ENCODE measurements at regions not wholly inside any gene's neighbourhood (a gene's known extent, or its start where the extent isn't known, plus 50 kb on each side); places are given as distances from the start of the nearest gene placed in this dataset.
A peak's percentile ranks its signal among the peaks of the same experiment; 100 is the strongest.

DNA sequence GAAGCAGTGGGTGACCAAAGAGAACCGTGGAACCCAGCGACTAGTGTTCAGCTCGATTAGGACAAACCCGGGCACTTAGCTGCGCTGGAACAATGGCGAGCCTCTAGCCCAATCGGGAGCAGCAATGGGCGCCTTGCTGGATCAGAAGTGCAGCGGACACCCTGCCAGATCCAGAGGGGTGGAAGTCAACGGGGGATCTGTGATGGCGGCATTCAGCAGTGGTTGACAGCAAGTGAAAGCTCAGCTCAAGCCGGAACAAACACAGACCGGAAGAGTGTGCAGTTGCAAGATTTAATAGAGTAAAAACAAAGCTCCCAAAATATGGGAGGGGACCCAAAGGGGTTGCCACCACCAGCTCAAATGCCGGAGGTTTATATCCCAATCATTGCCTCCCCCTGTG is 478.7 kb upstream of the REG3G start (continued):
- TF ChIP-seq, protein P1, sequence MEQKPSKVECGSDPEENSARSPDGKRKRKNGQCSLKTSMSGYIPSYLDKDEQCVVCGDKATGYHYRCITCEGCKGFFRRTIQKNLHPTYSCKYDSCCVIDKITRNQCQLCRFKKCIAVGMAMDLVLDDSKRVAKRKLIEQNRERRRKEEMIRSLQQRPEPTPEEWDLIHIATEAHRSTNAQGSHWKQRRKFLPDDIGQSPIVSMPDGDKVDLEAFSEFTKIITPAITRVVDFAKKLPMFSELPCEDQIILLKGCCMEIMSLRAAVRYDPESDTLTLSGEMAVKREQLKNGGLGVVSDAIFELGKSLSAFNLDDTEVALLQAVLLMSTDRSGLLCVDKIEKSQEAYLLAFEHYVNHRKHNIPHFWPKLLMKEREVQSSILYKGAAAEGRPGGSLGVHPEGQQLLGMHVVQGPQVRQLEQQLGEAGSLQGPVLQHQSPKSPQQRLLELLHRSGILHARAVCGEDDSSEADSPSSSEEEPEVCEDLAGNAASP (CRISPR knock-in tag; IDR thresholded peaks at IDR 0.05; ENCODE audit: borderline replicate concordance): no peak
- TF ChIP-seq, protein P2, sequence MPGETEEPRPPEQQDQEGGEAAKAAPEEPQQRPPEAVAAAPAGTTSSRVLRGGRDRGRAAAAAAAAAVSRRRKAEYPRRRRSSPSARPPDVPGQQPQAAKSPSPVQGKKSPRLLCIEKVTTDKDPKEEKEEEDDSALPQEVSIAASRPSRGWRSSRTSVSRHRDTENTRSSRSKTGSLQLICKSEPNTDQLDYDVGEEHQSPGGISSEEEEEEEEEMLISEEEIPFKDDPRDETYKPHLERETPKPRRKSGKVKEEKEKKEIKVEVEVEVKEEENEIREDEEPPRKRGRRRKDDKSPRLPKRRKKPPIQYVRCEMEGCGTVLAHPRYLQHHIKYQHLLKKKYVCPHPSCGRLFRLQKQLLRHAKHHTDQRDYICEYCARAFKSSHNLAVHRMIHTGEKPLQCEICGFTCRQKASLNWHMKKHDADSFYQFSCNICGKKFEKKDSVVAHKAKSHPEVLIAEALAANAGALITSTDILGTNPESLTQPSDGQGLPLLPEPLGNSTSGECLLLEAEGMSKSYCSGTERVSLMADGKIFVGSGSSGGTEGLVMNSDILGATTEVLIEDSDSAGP (CRISPR knock-in tag; IDR thresholded peaks at IDR 0.05; ENCODE audit: borderline replicate concordance): no peak
- TF ChIP-seq ZBTB8A (CRISPR knock-in tag; IDR thresholded peaks at IDR 0.05; ENCODE audit: borderline replicate concordance, low read depth): no peak
- TF ChIP-seq, protein P3, sequence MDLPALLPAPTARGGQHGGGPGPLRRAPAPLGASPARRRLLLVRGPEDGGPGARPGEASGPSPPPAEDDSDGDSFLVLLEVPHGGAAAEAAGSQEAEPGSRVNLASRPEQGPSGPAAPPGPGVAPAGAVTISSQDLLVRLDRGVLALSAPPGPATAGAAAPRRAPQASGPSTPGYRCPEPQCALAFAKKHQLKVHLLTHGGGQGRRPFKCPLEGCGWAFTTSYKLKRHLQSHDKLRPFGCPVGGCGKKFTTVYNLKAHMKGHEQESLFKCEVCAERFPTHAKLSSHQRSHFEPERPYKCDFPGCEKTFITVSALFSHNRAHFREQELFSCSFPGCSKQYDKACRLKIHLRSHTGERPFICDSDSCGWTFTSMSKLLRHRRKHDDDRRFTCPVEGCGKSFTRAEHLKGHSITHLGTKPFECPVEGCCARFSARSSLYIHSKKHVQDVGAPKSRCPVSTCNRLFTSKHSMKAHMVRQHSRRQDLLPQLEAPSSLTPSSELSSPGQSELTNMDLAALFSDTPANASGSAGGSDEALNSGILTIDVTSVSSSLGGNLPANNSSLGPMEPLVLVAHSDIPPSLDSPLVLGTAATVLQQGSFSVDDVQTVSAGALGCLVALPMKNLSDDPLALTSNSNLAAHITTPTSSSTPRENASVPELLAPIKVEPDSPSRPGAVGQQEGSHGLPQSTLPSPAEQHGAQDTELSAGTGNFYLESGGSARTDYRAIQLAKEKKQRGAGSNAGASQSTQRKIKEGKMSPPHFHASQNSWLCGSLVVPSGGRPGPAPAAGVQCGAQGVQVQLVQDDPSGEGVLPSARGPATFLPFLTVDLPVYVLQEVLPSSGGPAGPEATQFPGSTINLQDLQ (CRISPR knock-in tag; IDR thresholded peaks at IDR 0.05): 0 out of 2 replicates have a peak, but pooled peaks have one; percentile 65
- TF ChIP-seq ZNF556 (CRISPR knock-in tag; IDR thresholded peaks at IDR 0.05; ENCODE audit: borderline replicate concordance): no peak
- no peak for TF ChIP-seq ZNF354B (CRISPR knock-in tag; IDR thresholded peaks at IDR 0.05)
- TF ChIP-seq NCOA2 (CRISPR knock-in tag; IDR thresholded peaks at IDR 0.05): no peak
- TF ChIP-seq SIN3A (IDR thresholded peaks at IDR 0.05; ENCODE audit: borderline replicate concordance, low read depth, low read length): no peak
- TF ChIP-seq, protein P4, sequence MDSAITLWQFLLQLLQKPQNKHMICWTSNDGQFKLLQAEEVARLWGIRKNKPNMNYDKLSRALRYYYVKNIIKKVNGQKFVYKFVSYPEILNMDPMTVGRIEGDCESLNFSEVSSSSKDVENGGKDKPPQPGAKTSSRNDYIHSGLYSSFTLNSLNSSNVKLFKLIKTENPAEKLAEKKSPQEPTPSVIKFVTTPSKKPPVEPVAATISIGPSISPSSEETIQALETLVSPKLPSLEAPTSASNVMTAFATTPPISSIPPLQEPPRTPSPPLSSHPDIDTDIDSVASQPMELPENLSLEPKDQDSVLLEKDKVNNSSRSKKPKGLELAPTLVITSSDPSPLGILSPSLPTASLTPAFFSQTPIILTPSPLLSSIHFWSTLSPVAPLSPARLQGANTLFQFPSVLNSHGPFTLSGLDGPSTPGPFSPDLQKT (CRISPR knock-in tag; IDR thresholded peaks at IDR 0.05; ENCODE audit: borderline replicate concordance): no peak
- TF ChIP-seq NFKB2 (CRISPR knock-in tag; IDR thresholded peaks at IDR 0.05; ENCODE audit: borderline replicate concordance): no peak
- TF ChIP-seq, protein P5, sequence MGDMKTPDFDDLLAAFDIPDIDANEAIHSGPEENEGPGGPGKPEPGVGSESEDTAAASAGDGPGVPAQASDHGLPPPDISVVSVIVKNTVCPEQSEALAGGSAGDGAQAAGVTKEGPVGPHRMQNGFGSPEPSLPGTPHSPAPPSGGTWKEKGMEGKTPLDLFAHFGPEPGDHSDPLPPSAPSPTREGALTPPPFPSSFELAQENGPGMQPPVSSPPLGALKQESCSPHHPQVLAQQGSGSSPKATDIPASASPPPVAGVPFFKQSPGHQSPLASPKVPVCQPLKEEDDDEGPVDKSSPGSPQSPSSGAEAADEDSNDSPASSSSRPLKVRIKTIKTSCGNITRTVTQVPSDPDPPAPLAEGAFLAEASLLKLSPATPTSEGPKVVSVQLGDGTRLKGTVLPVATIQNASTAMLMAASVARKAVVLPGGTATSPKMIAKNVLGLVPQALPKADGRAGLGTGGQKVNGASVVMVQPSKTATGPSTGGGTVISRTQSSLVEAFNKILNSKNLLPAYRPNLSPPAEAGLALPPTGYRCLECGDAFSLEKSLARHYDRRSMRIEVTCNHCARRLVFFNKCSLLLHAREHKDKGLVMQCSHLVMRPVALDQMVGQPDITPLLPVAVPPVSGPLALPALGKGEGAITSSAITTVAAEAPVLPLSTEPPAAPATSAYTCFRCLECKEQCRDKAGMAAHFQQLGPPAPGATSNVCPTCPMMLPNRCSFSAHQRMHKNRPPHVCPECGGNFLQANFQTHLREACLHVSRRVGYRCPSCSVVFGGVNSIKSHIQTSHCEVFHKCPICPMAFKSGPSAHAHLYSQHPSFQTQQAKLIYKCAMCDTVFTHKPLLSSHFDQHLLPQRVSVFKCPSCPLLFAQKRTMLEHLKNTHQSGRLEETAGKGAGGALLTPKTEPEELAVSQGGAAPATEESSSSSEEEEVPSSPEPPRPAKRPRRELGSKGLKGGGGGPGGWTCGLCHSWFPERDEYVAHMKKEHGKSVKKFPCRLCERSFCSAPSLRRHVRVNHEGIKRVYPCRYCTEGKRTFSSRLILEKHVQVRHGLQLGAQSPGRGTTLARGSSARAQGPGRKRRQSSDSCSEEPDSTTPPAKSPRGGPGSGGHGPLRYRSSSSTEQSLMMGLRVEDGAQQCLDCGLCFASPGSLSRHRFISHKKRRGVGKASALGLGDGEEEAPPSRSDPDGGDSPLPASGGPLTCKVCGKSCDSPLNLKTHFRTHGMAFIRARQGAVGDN (CRISPR knock-in tag; IDR thresholded peaks at IDR 0.05): peak; percentile 68
- no peak for TF ChIP-seq ZNF614 (CRISPR knock-in tag; IDR thresholded peaks at IDR 0.05; ENCODE audit: borderline replicate concordance)
- no peak for TF ChIP-seq PTBP1 (IDR thresholded peaks at IDR 0.05; ENCODE audit: low read depth, low read length, poor library complexity, severe bottlenecking)
- TF ChIP-seq RAD51 (IDR thresholded peaks at IDR 0.05; ENCODE audit: borderline replicate concordance): no peak
- TF ChIP-seq ZBTB21 (CRISPR knock-in tag; IDR thresholded peaks at IDR 0.05): no peak
- TF ChIP-seq THYN1 (CRISPR knock-in tag; IDR thresholded peaks at IDR 0.05; ENCODE audit: borderline replicate concordance, low read depth): no peak
- no peak for TF ChIP-seq CBX5 (CRISPR knock-in tag; IDR thresholded peaks at IDR 0.05; ENCODE audit: borderline replicate concordance)
- no peak for TF ChIP-seq REL (CRISPR knock-in tag; conservative IDR thresholded peaks at IDR 0.05)
- no peak for TF ChIP-seq HNRNPK (IDR thresholded peaks at IDR 0.05; ENCODE audit: low read depth, low read length, poor library complexity, severe bottlenecking)

Measured in HepG2 (cell line).